GM12865 (cell line): ENCODE measurements at regions not wholly inside any gene's neighbourhood (a gene's known extent, or its start where the extent isn't known, plus 50 kb on each side); places are given as distances from the start of the nearest gene placed in this dataset.

ENCODE experiments used
- DNase-seq: peaks from one replicate; pipeline ENCODE4 v3.0.0; 2010; ENCODE audit warnings: low read depth
- H3K4me3 ChIP-seq: 2 replicates; pipeline ENCODE4 v1.5.1; 2011; ENCODE audit warnings: mild to moderate bottlenecking, low read depth, low read length, control low read depth
- TF ChIP-seq, protein P1 (sequence below): IDR thresholded peaks from 2 replicates; pipeline ENCODE4 v1.5.1; 2011; ENCODE audit warnings: low read length, control low read depth, low read depth, inconsistent platforms; ENCODE audit not compliant: insufficient read depth; ENCODE audit errors: missing control alignments

DNA sequence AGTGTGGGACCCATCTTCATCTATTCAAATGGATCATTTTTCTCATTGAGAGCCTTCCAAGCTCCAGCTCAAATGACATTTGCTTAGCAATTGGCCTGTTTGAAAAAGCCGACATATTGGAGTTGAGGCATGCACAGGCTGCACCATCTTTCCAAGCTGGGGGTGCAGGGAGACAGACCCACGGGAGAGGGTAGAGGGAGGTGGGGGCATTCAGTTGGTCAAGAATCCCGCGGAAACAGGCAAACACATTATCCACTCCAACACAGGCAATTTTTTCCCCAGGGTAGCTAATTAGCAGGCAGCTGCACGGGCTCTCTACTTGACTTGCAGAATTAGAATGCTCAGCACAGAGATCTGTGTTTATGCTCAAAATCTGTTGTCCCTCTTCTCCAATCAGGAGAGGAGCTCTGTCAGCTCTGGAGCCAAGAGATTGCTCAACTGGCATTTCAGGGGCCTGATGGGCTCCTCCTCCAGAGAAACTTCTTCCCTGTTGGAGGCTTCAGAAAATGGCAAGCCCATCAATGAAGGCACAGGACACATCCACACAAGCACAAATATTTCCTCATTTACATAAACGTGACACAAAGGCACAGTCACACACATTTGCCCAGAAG, 267.8 kb downstream of the FOXD2 start:
- H3K4me3 ChIP-seq: no peak overlapping the region
- TF ChIP-seq, protein P1, sequence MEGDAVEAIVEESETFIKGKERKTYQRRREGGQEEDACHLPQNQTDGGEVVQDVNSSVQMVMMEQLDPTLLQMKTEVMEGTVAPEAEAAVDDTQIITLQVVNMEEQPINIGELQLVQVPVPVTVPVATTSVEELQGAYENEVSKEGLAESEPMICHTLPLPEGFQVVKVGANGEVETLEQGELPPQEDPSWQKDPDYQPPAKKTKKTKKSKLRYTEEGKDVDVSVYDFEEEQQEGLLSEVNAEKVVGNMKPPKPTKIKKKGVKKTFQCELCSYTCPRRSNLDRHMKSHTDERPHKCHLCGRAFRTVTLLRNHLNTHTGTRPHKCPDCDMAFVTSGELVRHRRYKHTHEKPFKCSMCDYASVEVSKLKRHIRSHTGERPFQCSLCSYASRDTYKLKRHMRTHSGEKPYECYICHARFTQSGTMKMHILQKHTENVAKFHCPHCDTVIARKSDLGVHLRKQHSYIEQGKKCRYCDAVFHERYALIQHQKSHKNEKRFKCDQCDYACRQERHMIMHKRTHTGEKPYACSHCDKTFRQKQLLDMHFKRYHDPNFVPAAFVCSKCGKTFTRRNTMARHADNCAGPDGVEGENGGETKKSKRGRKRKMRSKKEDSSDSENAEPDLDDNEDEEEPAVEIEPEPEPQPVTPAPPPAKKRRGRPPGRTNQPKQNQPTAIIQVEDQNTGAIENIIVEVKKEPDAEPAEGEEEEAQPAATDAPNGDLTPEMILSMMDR: no peak
- DNase-seq: no peak

DNA sequence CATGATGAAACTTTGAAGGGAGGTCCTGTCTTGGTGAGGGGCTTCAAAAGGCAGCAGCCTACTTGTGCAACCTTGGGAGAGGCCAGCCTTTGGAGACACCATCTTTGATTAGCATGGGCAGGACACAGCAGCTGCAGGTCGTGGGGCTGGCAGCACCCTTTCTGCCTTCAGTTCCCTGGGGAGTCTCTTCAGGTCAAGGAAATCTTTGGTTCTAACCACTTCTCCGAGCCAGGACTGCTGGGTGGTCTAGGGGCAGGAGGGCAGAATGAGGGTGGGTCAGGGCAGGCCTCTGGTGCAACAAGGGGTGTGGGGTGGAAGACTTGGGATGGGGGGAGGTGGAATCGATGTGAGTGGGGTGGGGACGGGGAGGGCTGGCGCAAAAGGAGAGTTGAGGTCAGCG, 269.7 kb downstream of the FOXD2 start:
- TF ChIP-seq, protein P1: no peak
- DNase-seq: no peak
- H3K4me3 ChIP-seq: no peak overlapping the region

DNA sequence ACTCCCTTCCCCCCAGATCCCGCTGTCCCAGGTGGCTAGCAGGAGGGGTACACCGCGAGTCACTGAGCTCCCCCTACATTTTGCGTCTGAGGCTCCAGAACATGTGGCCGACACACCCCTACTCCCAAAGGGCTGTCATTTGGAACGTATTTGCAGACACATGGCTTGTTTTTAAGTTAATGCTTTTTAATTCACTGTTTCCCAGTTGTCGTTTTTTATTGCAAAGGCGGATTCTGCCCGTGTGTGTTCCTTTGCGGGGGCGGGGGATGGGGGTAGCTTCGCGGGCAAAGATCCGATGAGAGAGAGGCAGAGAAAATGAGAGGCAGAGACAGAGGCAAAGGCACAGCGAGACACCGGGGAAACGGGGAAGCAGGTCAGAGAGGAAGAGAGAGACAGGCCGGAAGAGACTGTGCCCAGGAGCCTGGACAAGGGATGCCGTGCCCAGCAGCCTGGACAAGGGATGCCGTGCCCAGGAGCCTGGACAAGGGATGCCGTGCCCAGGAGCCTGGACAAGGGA, 270.2 kb downstream of the FOXD2 start:
- H3K4me3 ChIP-seq: no peak overlapping the region
- TF ChIP-seq, protein P1: no peak
- no peak for DNase-seq

DNA sequence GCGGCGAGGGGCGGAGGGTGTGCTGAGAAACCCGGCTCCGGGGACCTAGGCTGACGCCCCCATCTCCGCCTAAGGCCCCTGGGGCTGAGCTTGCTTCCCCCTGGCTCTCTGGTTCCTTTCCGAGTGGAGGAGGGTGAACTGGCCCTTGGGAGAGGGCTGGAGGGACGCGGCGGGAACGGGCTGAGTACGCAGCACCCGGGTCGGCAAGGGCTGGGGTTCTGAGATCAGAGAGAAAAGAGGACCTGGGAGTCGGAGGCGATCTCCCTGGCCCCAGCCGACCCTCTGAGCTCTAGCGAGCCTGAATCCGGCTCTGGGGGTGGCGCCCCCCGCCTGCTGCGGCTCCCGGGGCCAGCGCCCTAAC, 270.8 kb downstream of the FOXD2 start:
- DNase-seq: no peak

DNA sequence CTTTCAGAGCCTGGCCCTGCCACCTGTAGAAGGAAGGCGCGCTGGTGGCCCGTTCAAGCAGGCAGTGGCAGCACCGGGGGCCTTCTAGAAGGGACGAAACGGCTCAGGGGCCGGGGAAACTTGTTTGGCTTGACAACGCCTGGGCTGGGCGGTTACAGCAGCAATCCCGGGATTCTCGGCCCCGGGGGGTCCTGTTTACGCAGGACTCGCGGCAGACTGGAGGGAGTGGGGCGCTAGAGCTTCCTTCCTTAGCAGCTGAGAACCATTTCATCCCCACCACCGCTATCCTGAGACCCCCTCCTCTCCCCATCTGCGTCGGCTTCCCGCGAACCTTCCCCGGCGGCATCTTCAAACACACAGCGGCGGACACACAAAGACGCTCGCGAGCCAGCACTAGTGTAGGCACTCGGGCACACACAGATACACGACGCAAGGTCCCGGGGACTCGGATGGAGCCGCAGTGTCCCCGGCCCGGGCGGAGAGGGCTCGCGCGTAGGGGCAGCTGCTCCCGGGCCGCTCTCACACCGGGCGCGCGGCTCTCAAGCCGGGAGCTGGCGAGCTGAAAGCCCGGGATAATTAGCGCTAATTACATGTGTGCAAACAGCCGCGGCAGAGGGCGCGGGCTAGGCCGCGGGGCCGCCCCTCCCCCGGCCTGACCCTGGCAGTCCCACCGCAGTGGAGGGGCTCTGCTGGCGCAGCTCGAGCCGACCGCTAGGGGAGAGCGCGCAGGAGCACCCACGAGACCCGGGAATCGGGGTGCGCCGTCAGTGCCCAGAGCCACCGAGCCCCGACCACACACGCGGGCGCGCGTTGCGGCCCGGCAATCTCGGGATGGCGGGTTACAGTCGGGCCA, 271.4 kb downstream of the FOXD2 start:
- no peak overlapping the region for H3K4me3 ChIP-seq
- TF ChIP-seq, protein P1: peak; percentile 5
- no peak for DNase-seq

More for the DNA sequence above, 270.8 kb downstream of the FOXD2 start:
- TF ChIP-seq, protein P1: no peak
- H3K4me3 ChIP-seq: no peak overlapping the region

DNA sequence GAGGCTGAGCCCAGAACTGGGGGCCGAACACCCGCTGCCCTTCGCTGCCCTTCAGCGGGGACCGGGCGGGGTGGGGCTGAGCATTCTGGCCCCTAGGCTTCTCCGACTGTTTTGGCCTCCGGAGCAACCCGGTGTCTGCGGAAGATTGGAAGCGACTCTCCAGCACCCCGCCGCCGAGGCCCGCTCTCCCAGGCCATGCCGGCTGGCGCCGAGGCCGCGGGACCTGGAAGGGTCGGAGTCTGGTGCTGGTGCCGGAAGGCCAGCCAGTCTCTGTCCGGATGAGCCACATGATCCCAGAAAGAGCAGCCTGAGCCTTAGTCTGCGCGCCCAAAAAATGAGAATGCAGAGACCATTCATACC, 272.0 kb downstream of the FOXD2 start:
- TF ChIP-seq, protein P1: no peak
- H3K4me3 ChIP-seq: no peak overlapping the region
- DNase-seq: no peak
